Muscle of arm (tissue), 1 donor: ENCODE measurements at regions not wholly inside any gene's neighbourhood (a gene's known extent, or its start where the extent isn't known, plus 50 kb on each side); places are given as distances from the start of the nearest gene placed in this dataset.
"Not testable (repeated sequence)": the region's sequence is repeated elsewhere in the genome, so short reads cannot be mapped to it uniquely, and the experiment has no call there.

ENCODE experiments used
- DNase-seq: peaks from one replicate; pipeline ENCODE4 v3.0.0-alpha.2; 2013

- no peak for DNase-seq
These were observed 170.9 kb downstream of the POLR1F start for GRCh38 chr7:19537942-19538401.

GRCh38 chr7:19533266-19533665 lies 175.6 kb downstream of the POLR1F start:
- no peak for DNase-seq

GRCh38 chr7:19530852-19531251 lies 178.0 kb downstream of the POLR1F start:
- no peak for DNase-seq

GRCh38 chr7:19530261-19530660 lies 178.6 kb downstream of the POLR1F start:
- DNase-seq, result no peak

- no peak for DNase-seq
These were observed 182.2 kb downstream of the POLR1F start for GRCh38 chr7:19526639-19527038.

- DNase-seq, result no peak
These were observed 186.4 kb downstream of the POLR1F start for GRCh38 chr7:19522486-19522885.

GRCh38 chr7:19520392-19520791 lies 188.4 kb downstream of the POLR1F start:
- no peak for DNase-seq

GRCh38 chr7:19519443-19520021 lies 189.3 kb downstream of the POLR1F start:
- no peak for DNase-seq

- not testable (repeated sequence) for DNase-seq
These were observed 191.3 kb downstream of the POLR1F start for GRCh38 chr7:19517546-19517945.

GRCh38 chr7:19508821-19509220 lies 200.0 kb downstream of the POLR1F start:
- DNase-seq, result no peak

GRCh38 chr7:19508124-19508523 lies 200.7 kb downstream of the POLR1F start:
- DNase-seq, result no peak

GRCh38 chr7:19491821-19492452 lies 216.9 kb downstream of the POLR1F start:
- peak; percentile 19 for DNase-seq

- no peak for DNase-seq
These were observed 217.5 kb downstream of the POLR1F start for GRCh38 chr7:19491371-19491770.

GRCh38 chr7:19489162-19489820 lies 219.5 kb downstream of the POLR1F start:
- DNase-seq, result no peak

- no peak for DNase-seq
These were observed 220.8 kb downstream of the POLR1F start for GRCh38 chr7:19488056-19488455.

GRCh38 chr7:19482628-19483027 lies 226.2 kb downstream of the POLR1F start:
- no peak for DNase-seq

GRCh38 chr7:19480383-19480782 lies 228.5 kb downstream of the POLR1F start:
- no peak for DNase-seq

- peak; percentile 37 for DNase-seq
These were observed 238.8 kb downstream of the POLR1F start for GRCh38 chr7:19470031-19470430.

- no peak for DNase-seq
These were observed 243.0 kb downstream of the POLR1F start for GRCh38 chr7:19465861-19466260.

GRCh38 chr7:19464751-19465150 lies 244.1 kb downstream of the POLR1F start:
- DNase-seq, result no peak

- no peak for DNase-seq
These were observed 244.6 kb downstream of the POLR1F start for GRCh38 chr7:19464241-19464640.

- DNase-seq, result no peak
These were observed 245.3 kb downstream of the POLR1F start for GRCh38 chr7:19463581-19463980.

- DNase-seq, result no peak
These were observed 253.2 kb downstream of the POLR1F start for GRCh38 chr7:19455623-19456022.
